ENCODE measurements at regions not wholly inside any gene's neighbourhood (a gene's known extent, or its start where the extent isn't known, plus 50 kb on each side); places are given as distances from the start of the nearest gene placed in this dataset.

GRCh38 chr9:82109626-82110025 lies 121.1 kb downstream of the SPATA31D1 start:
- no peak for TF ChIP-seq REST (IDR thresholded peaks at IDR 0.05)
- TF ChIP-seq CTCF (IDR thresholded peaks at IDR 0.05), result no peak
- no peak for TF ChIP-seq RFX5 (IDR thresholded peaks at IDR 0.05)
- TF ChIP-seq CEBPB (IDR thresholded peaks at IDR 0.05), result no peak
- TF ChIP-seq ESRRA (IDR thresholded peaks at IDR 0.05; ENCODE audit: borderline replicate concordance, low read length), result no peak
- TF ChIP-seq POLR2AphosphoS2 (conservative IDR thresholded peaks at IDR 0.05; ENCODE audit: low read length), result no peak
- no peak for TF ChIP-seq JUN (IDR thresholded peaks at IDR 0.05)
- no peak for TF ChIP-seq POLR2A (IDR thresholded peaks at IDR 0.05; ENCODE audit: low read length)
- TF ChIP-seq CHD2 (IDR thresholded peaks at IDR 0.05; ENCODE audit: low read length, partially characterized antibody), result no peak

Data from A549 (cell line).